CD14-positive monocyte (primary cell): ENCODE measurements at regions not wholly inside any gene's neighbourhood (a gene's known extent, or its start where the extent isn't known, plus 50 kb on each side); places are given as distances from the start of the nearest gene placed in this dataset.

Experiments
- DNase-seq, 3 donors: peaks; one replicate each; pipeline ENCODE4 v3.0.0-alpha.2; 2011 to 2022
- H2AFZ ChIP-seq: 2 replicates; pipeline ENCODE4 v1.6.0; 2012; ENCODE audit warnings: mild to moderate bottlenecking, low read depth, low read length, inconsistent platforms; ENCODE audit not compliant: insufficient read depth, poor library complexity, severe bottlenecking
- H3K27ac ChIP-seq, 2 donors: 1 replicate in 1 of 2; 2 replicates in 1 of 2; pipeline ENCODE4 v1.5.1; 2012 to 2013; ENCODE audit warnings: low read length in 2 of 2, control low read depth in 1 of 2, inconsistent platforms in 1 of 2, low read depth in 1 of 2, mild to moderate bottlenecking in 1 of 2
- H3K27me3 ChIP-seq, 2 donors: one replicate each; pipeline versions ENCODE4 v1.6.0 to v1.6.1; 2011 to 2013; ENCODE audit warnings: low read length in 2 of 2; ENCODE audit not compliant: control insufficient read depth in 2 of 2, insufficient read depth in 2 of 2
- H3K36me3 ChIP-seq, 2 donors: replicated peaks in 1 of 2; 1 replicate in 1 of 2; 2 replicates in 1 of 2; pipeline versions ENCODE4 v1.5.1 to v1.6.1; 2012 to 2013; ENCODE audit warnings: low read length in 2 of 2, control low read depth in 1 of 2, inconsistent platforms in 1 of 2, mild to moderate bottlenecking in 1 of 2; ENCODE audit not compliant: insufficient read depth in 2 of 2, control insufficient read depth in 1 of 2
- H3K4me1 ChIP-seq, 2 donors: 1 replicate in 1 of 2; 2 replicates in 1 of 2; pipeline versions ENCODE4 v1.5.1 to v1.6.1; 2012 to 2013; ENCODE audit warnings: low read length in 2 of 2, control low read depth in 1 of 2, inconsistent platforms in 1 of 2, mild to moderate bottlenecking in 1 of 2, moderate library complexity in 1 of 2; ENCODE audit not compliant: insufficient read depth in 2 of 2, control insufficient read depth in 1 of 2
- H3K4me2 ChIP-seq: replicated peaks from 2 replicates; pipeline ENCODE3; 2012; ENCODE audit warnings: low read length, moderate library complexity, mild to moderate bottlenecking; ENCODE audit not compliant: poor library complexity, severe bottlenecking; ENCODE audit errors: extremely low read depth
- H3K4me3 ChIP-seq, 3 experiments: fragments of 200-600 bp in 1 of 3; sonication (generic) in 1 of 3; replicated peaks in 1 of 3; 1 replicate in 2 of 3; 2 replicates in 1 of 3; pipeline ENCODE4 v1.5.1; 2011 to 2013; ENCODE audit warnings: low read length in 3 of 3, mild to moderate bottlenecking in 3 of 3, control low read depth in 2 of 3, low read depth in 2 of 3, inconsistent platforms in 1 of 3, moderate library complexity in 1 of 3
- H3K79me2 ChIP-seq: 2 replicates; pipeline ENCODE4 v1.6.0; 2012; ENCODE audit warnings: mild to moderate bottlenecking, control low read depth, inconsistent platforms, low read length, moderate library complexity; ENCODE audit not compliant: insufficient read depth
- H3K9ac ChIP-seq: 2 replicates; pipeline ENCODE4 v1.6.0; 2017; ENCODE audit warnings: low read length, mild to moderate bottlenecking; ENCODE audit not compliant: insufficient read depth, poor library complexity, severe bottlenecking
- H3K9me3 ChIP-seq, 2 donors: replicated peaks in 1 of 2; 1 replicate in 1 of 2; 2 replicates in 1 of 2; pipeline versions ENCODE4 v1.5.1 to v1.6.1; 2012 to 2013; ENCODE audit warnings: low read length in 2 of 2, control low read depth in 1 of 2; ENCODE audit not compliant: control insufficient read depth in 1 of 2, insufficient read depth in 1 of 2
- H4K20me1 ChIP-seq: 2 replicates; pipeline ENCODE4 v1.6.0; 2012; ENCODE audit warnings: mild to moderate bottlenecking, low read length, control low read depth, moderate library complexity; ENCODE audit not compliant: insufficient read depth
- H3K27ac Mint-ChIP-seq, 7 donors: one replicate each; pipeline ENCODE4 v1.8.0; 2020; ENCODE audit warnings: mild to moderate bottlenecking in 7 of 7, mixed read lengths in 7 of 7, moderate library complexity in 6 of 7, inconsistent platforms in 2 of 7
- H3K27me3 Mint-ChIP-seq, 3 donors: one replicate each; pipeline ENCODE4 v1.8.0; 2021 to 2022; ENCODE audit warnings: low read depth in 3 of 3, mild to moderate bottlenecking in 3 of 3, mixed read lengths in 3 of 3, moderate library complexity in 3 of 3, inconsistent platforms in 1 of 3
- H3K36me3 Mint-ChIP-seq, 2 donors: one replicate each; pipeline ENCODE4 v1.8.0; 2020; ENCODE audit warnings: mixed read lengths in 2 of 2, inconsistent platforms in 1 of 2, mild to moderate bottlenecking in 1 of 2
- H3K4me1 Mint-ChIP-seq: one replicate; pipeline ENCODE4 v1.8.0; 2020; ENCODE audit warnings: mild to moderate bottlenecking, mixed read lengths
- H3K4me3 Mint-ChIP-seq, 2 donors: one replicate each; pipeline ENCODE4 v1.8.0; 2020; ENCODE audit warnings: mild to moderate bottlenecking in 2 of 2, mixed read lengths in 2 of 2, moderate library complexity in 1 of 2
- H3K9me3 Mint-ChIP-seq, 7 donors: one replicate each; pipeline ENCODE4 v1.8.0; 2020 to 2022; ENCODE audit warnings: mixed read lengths in 7 of 7, mild to moderate bottlenecking in 6 of 7, moderate library complexity in 6 of 7, inconsistent platforms in 2 of 7
- WGBS: methylation state at CpG from one replicate; pipeline ENCODE4 v1.1.5; 2013; ENCODE audit warnings: missing lambda C conversion rate; ENCODE audit not compliant: insufficient coverage; 5-methylcytosine and 5-hydroxymethylcytosine counted together
- intact Hi-C, 2 donors: fragments of 100-400 bp; cut with micrococcal nuclease; formaldehyde crosslinking; loops; one replicate each; pipeline versions ENCODE4 v1.15.0 to v1.15.1; 2023
- TF ChIP-seq, protein P1 (sequence below): fragments of 200-600 bp; IDR thresholded peaks from one replicate; pipeline ENCODE4 v1.8.0; 2022; ENCODE audit warnings: antibody characterized with exemption, mild to moderate bottlenecking

- Histone ChIP-seq H3K27ac (no peak overlapping the region), H2AFZ (no peak overlapping the region), H3K27me3 (no peaks in the 10 kb centered on the region), H3K36me3 (no peaks in the 10 kb centered on the region), H3K4me1 (no peaks in the 10 kb centered on the region), H3K9me3 (peaks cover 10 to 11% of the 10 kb centered on the region in 2 donors), H3K4me2 (no peak overlapping the region), H3K9ac (no peak overlapping the region), H3K79me2 (no peaks in the 10 kb centered on the region), H4K20me1 (no peaks in the 10 kb centered on the region), H3K4me3 (no peak overlapping the region)
- Mint-ChIP-seq H3K9me3 (peaks cover 2 to 20% (median 12%) of the 10 kb centered on the region in 7 donors), H3K36me3 (no peaks in the 10 kb centered on the region), H3K27ac (peak overlapping the region in 1 of 7 donors; percentile 15), H3K4me1 (no peaks in the 10 kb centered on the region), H3K4me3 (no peak overlapping the region), H3K27me3 (peaks cover 1 to 5% (median 2%) of the 10 kb centered on the region in 3 donors)
- no peak for DNase-seq
- 90% methylated on average over 4 of the region's 4 CpGs for WGBS
- TF ChIP-seq, protein P1, sequence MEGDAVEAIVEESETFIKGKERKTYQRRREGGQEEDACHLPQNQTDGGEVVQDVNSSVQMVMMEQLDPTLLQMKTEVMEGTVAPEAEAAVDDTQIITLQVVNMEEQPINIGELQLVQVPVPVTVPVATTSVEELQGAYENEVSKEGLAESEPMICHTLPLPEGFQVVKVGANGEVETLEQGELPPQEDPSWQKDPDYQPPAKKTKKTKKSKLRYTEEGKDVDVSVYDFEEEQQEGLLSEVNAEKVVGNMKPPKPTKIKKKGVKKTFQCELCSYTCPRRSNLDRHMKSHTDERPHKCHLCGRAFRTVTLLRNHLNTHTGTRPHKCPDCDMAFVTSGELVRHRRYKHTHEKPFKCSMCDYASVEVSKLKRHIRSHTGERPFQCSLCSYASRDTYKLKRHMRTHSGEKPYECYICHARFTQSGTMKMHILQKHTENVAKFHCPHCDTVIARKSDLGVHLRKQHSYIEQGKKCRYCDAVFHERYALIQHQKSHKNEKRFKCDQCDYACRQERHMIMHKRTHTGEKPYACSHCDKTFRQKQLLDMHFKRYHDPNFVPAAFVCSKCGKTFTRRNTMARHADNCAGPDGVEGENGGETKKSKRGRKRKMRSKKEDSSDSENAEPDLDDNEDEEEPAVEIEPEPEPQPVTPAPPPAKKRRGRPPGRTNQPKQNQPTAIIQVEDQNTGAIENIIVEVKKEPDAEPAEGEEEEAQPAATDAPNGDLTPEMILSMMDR = no peak
- intact Hi-C loops = no loop called here
These were observed 158.0 kb upstream of the CAND1 start for GRCh38 chr12:67111182-67111581.

DNA sequence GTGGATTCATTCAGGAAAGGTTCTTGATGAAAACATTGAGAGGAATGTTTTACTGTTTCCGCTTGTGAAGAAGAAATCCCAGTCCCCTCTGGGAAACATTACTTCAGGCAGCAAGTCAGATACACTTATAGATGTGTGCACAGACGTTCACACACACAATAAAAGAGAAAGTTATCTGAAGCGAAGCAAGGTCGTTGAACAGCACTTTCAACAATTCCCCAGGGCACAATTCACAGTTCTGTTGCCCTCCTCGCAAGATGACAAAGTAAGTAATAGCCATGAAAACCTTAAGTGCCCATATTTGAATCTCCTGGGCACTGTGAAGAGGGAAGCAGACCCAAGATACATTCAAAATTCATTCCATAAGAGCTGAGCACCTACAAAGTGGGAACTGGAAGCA lies 156.6 kb upstream of the CAND1 start:
- H3K4me1 Mint-ChIP-seq = no peaks in the 10 kb centered on the region
- Histone ChIP-seq H3K27ac (no peak overlapping the region), H3K79me2 (no peaks in the 10 kb centered on the region), H3K9me3 (peaks cover 3 to 5% of the 10 kb centered on the region in 2 donors), H2AFZ (no peak overlapping the region), H3K36me3 (no peaks in the 10 kb centered on the region), H3K27me3 (no peaks in the 10 kb centered on the region), H3K4me2 (no peak overlapping the region), H4K20me1 (no peaks in the 10 kb centered on the region), H3K4me1 (no peaks in the 10 kb centered on the region), H3K9ac (no peak overlapping the region), H3K4me3 (no peak overlapping the region)
- peaks cover 0 to 8% (median 3%) of the 10 kb centered on the region in 7 donors for H3K9me3 Mint-ChIP-seq
- peaks cover 1 to 5% (median 2%) of the 10 kb centered on the region in 3 donors for H3K27me3 Mint-ChIP-seq
- intact Hi-C loops = no loop called here
- TF ChIP-seq, protein P1 = no peak
- H3K4me3 Mint-ChIP-seq = no peak overlapping the region
- H3K27ac Mint-ChIP-seq = no peak overlapping the region
- 100% methylated on average over 1 of the region's 5 CpGs for WGBS
- no peak for DNase-seq
- H3K36me3 Mint-ChIP-seq = no peaks in the 10 kb centered on the region
